HG03565 (cell line): ENCODE measurements at regions not wholly inside any gene's neighbourhood (a gene's known extent, or its start where the extent isn't known, plus 50 kb on each side); places are given as distances from the start of the nearest gene placed in this dataset.

Experiments used
- ATAC-seq: cut with Tn5 transposase; IDR thresholded peaks from one replicate; pipeline ENCODE4 v1.9.1; 2021; ENCODE audit warnings: mild to moderate bottlenecking, moderate library complexity; ENCODE audit not compliant: unreplicated experiment

- ATAC-seq = no peak
These were observed 207.1 kb upstream of the ZC3H12A start for GRCh38 chr1:37267111-37267835.

- ATAC-seq = no peak
These were observed 203.7 kb upstream of the ZC3H12A start for GRCh38 chr1:37270639-37271038.

GRCh38 chr1:37272626-37273025 is 201.8 kb upstream of the ZC3H12A start:
- ATAC-seq = no peak

- no peak for ATAC-seq
These were observed 199.9 kb upstream of the ZC3H12A start for GRCh38 chr1:37274486-37274885.

- ATAC-seq = no peak
These were observed 199.3 kb upstream of the ZC3H12A start for GRCh38 chr1:37274938-37275631.

GRCh38 chr1:37277366-37277765 is 197.0 kb upstream of the ZC3H12A start:
- no peak for ATAC-seq

- no peak for ATAC-seq
These were observed 193.0 kb upstream of the ZC3H12A start for GRCh38 chr1:37281354-37281753.

GRCh38 chr1:37282764-37283163 is 191.6 kb upstream of the ZC3H12A start:
- no peak for ATAC-seq

GRCh38 chr1:37284053-37284452 is 190.3 kb upstream of the ZC3H12A start:
- ATAC-seq = no peak

- ATAC-seq = no peak
These were observed 187.5 kb upstream of the ZC3H12A start for GRCh38 chr1:37286881-37287280.

- peak; percentile 95 for ATAC-seq
These were observed 185.5 kb upstream of the ZC3H12A start for GRCh38 chr1:37288900-37289299.

- ATAC-seq = no peak
These were observed 183.7 kb upstream of the ZC3H12A start for GRCh38 chr1:37290718-37291117.

- ATAC-seq = no peak
These were observed 181.6 kb upstream of the ZC3H12A start for GRCh38 chr1:37292789-37293188.

- ATAC-seq = no peak
These were observed 180.3 kb upstream of the ZC3H12A start for GRCh38 chr1:37294096-37294495.

- ATAC-seq = no peak
These were observed 179.9 kb upstream of the ZC3H12A start for GRCh38 chr1:37294529-37294928.

- ATAC-seq = no peak
These were observed 175.6 kb upstream of the ZC3H12A start for GRCh38 chr1:37298769-37299168.

GRCh38 chr1:37299216-37299615 is 175.2 kb upstream of the ZC3H12A start:
- no peak for ATAC-seq

- ATAC-seq = no peak
These were observed 170.4 kb upstream of the ZC3H12A start for GRCh38 chr1:37303884-37304574.

- no peak for ATAC-seq
These were observed 169.3 kb upstream of the ZC3H12A start for GRCh38 chr1:37305108-37305507.

- ATAC-seq = no peak
These were observed 168.5 kb upstream of the ZC3H12A start for GRCh38 chr1:37305841-37306240.

GRCh38 chr1:37306461-37306860 is 167.9 kb upstream of the ZC3H12A start:
- no peak for ATAC-seq

GRCh38 chr1:37306871-37307270 is 167.5 kb upstream of the ZC3H12A start:
- no peak for ATAC-seq
